ENCODE measurements at regions not wholly inside any gene's neighbourhood (a gene's known extent, or its start where the extent isn't known, plus 50 kb on each side); places are given as distances from the start of the nearest gene placed in this dataset.

DNA sequence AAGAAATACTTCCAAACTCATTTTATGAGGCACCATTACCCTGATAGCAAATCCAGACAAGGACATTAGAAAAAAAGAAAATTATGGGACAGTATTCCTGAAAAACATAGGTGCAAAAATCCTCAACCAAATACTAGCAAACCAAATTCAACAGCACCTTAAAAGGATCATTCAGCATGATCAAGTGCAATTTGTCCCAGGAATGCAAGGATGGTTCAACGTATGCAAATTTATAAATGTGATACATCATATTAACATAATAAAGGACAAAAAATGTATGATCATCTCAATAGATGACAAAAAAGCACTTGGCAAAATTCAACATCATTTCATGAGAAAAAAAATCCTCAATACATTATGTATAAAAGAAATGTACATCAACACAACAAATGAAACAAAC is 162.9 kb downstream of the DUSP6 start:
- POLR2A ChIA-PET: no interaction called here
- DNase-seq (ENCODE audit: extremely low spot score): no peak
- TF ChIP-seq CTCF (IDR thresholded peaks at IDR 0.05; ENCODE audit: control extremely low read depth, extremely low read depth, low read depth, missing control alignments): no peak
- CTCF ChIA-PET: no interaction called here

GRCh38 chr12:89187507-89187906 is 164.8 kb downstream of the DUSP6 start:
- ChIA-PET POLR2A (no interaction called here), CTCF (no interaction called here)

DNA sequence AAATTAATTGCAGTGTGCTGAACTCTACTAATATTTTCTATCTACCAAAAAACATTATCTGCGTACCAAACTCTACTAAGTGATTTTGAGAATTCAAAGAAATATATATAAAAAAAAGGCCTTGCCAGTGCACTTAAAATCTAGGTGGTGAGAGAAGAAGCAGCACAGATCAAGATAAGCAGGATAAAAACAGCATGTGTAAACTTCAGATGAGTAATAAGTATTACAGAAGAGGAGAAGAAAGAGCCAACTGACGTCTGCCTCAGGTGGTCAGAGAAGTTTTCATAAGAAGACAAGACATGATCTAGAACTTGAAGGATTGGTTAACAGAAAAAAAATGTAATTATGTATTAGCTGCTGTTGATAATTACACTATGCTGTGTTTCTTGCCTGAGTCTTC is 166.4 kb downstream of the DUSP6 start:
- DNase-seq (ENCODE audit: extremely low spot score): no peak
- ChIA-PET CTCF (no interaction called here), POLR2A (no interaction called here)
- no peak for TF ChIP-seq CTCF (IDR thresholded peaks at IDR 0.05; ENCODE audit: control extremely low read depth, extremely low read depth, low read depth, missing control alignments)

More at GRCh38 chr12:89187507-89187906, 164.8 kb downstream of the DUSP6 start:
- no peak for DNase-seq (ENCODE audit: extremely low spot score)
- TF ChIP-seq CTCF (IDR thresholded peaks at IDR 0.05; ENCODE audit: control extremely low read depth, extremely low read depth, low read depth, missing control alignments): no peak

GRCh38 chr12:89185181-89185580 is 167.1 kb downstream of the DUSP6 start:
- DNase-seq (ENCODE audit: extremely low spot score): no peak
- ChIA-PET POLR2A (no interaction called here), CTCF (no interaction called here)
- TF ChIP-seq CTCF (IDR thresholded peaks at IDR 0.05; ENCODE audit: control extremely low read depth, extremely low read depth, low read depth, missing control alignments): no peak

DNA sequence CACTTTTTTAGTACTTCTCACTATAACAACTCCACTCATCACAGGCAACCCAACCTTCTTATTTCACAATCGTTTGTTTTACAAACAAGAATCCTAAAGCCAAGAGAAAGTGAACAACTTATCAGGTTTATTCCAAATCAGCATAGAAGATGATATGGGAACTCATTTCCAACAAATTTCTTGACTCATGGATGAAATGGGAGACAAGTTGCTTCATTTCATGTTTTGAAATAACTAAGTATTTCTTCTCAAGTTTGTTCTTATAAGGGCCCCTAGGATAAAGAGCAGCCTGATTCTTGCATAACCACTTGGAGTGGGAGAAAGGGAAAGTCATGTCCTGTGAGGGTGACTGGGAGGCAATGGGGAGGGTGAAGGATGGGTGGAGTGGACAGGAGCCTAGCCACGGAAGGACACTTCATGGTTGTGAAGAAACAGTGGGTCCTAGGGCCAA is 168.3 kb downstream of the DUSP6 start:
- no peak for TF ChIP-seq CTCF (IDR thresholded peaks at IDR 0.05; ENCODE audit: control extremely low read depth, extremely low read depth, low read depth, missing control alignments)
- POLR2A ChIA-PET: no interaction called here
- CTCF ChIA-PET: no interaction called here
- DNase-seq (ENCODE audit: extremely low spot score): no peak

- TF ChIP-seq CTCF (IDR thresholded peaks at IDR 0.05; ENCODE audit: control extremely low read depth, extremely low read depth, low read depth, missing control alignments): no peak
- DNase-seq (ENCODE audit: extremely low spot score): no peak
- CTCF ChIA-PET: interaction anchor here (1.0 to 1.3 kb wide), 3 partner anchors 12 to 29 kb away, joined by 3 to 4 read pairs (median 3); no protein-coding TSS in a partner anchor
- POLR2A ChIA-PET: no interaction called here
These were observed 170.9 kb downstream of the DUSP6 start for GRCh38 chr12:89181271-89181920.
